Fibroblast of villous mesenchyme (primary cell): ENCODE measurements at regions not wholly inside any gene's neighbourhood (a gene's known extent, or its start where the extent isn't known, plus 50 kb on each side); places are given as distances from the start of the nearest gene placed in this dataset.

Experiments used
- DNase-seq: peaks from one replicate; pipeline ENCODE4 v3.0.0-alpha.2; 2010; ENCODE audit warnings: low read depth
- H3K4me3 ChIP-seq: 2 replicates; pipeline ENCODE4 v1.5.1; 2011; ENCODE audit warnings: low read depth, mild to moderate bottlenecking, low read length
- TF ChIP-seq, protein P1 (sequence below): IDR thresholded peaks from 2 replicates; pipeline ENCODE4 v1.5.1; 2012; ENCODE audit warnings: low read depth, mild to moderate bottlenecking, low read length; ENCODE audit not compliant: insufficient read depth

DNA sequence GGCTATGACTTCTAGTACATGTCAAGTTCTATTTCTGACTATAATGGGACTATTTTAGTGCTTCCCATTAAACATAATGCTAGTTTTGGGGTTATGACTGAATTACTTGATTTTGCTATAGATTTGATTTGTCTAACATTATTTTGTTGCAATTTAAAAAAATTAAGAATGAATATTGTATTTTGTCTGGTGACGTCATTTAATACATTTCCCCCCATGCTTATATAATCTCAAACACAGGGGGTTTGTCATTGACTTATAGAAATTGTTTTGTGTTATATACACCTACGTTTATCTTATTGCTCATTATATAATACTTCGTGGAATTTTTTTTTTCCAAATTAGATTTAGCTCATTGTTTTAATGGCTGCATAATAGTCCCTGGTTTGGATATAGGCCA lies 270.3 kb upstream of the VLDLR start:
- TF ChIP-seq, protein P1, sequence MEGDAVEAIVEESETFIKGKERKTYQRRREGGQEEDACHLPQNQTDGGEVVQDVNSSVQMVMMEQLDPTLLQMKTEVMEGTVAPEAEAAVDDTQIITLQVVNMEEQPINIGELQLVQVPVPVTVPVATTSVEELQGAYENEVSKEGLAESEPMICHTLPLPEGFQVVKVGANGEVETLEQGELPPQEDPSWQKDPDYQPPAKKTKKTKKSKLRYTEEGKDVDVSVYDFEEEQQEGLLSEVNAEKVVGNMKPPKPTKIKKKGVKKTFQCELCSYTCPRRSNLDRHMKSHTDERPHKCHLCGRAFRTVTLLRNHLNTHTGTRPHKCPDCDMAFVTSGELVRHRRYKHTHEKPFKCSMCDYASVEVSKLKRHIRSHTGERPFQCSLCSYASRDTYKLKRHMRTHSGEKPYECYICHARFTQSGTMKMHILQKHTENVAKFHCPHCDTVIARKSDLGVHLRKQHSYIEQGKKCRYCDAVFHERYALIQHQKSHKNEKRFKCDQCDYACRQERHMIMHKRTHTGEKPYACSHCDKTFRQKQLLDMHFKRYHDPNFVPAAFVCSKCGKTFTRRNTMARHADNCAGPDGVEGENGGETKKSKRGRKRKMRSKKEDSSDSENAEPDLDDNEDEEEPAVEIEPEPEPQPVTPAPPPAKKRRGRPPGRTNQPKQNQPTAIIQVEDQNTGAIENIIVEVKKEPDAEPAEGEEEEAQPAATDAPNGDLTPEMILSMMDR: no peak

DNA sequence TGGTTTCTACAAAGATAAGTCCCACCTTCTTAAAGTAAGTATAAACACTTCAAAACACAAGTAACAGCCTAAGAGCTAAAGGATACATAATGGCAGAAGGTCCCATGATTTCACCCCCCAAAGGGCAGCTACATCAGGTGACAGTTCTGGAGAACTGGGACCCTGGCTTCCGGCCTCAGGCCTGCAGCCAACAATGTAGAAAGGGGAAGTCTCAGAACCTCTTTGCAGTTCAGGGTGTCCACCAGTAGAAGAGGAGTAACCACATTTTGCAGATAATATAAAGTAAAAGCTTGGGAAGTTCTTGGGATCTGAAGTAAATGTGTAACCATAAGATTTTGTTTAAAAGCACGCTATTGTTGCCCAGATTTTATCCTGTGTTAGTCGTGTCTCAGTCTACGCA lies 267.4 kb upstream of the VLDLR start:
- TF ChIP-seq, protein P1: no peak
- no peak overlapping the region for H3K4me3 ChIP-seq
- DNase-seq: no peak

More for the DNA sequence above, 270.3 kb upstream of the VLDLR start:
- H3K4me3 ChIP-seq: no peak overlapping the region
- DNase-seq: no peak

DNA sequence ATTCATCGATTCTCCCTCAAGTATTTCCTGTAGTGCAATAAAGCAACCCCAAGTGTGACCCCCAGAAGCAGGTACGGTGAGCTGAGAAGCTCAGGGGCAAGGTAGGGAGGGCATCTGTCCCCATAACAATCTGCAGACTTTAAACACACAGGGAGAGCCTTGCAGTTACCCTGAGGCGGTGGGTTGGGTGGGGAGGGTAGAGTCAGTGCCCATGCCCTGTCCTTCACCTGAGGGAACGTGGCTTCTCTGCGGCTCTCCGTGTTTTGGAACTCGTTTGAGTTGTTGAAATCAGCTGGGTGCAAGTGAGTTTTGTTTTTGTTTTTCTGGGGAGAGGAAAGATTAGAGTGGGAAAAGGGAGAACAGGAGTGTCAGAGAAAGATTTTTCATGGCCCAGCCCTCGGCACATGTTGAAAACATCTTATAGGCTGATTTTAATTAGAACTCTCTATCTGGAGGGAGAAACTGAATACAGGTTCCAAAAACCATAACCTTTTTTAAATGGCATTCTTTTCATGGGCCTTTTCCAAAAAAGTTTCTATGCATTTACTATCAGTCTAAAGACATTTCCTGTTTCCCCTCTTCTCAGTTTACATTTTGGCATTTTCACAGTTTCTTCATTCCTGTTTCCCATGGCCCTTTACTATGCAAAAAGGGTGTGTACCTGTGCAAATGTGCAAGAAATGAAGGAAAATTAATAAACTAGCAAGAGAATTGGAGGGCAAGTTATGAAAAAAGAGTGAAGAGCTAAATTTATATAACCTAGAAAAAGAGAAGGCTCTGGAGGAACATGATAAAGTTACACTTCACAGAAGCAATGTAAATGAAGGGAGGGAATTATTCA lies 266.5 kb upstream of the VLDLR start:
- no peak for DNase-seq
- TF ChIP-seq, protein P1: no peak
- H3K4me3 ChIP-seq: no peak overlapping the region

DNA sequence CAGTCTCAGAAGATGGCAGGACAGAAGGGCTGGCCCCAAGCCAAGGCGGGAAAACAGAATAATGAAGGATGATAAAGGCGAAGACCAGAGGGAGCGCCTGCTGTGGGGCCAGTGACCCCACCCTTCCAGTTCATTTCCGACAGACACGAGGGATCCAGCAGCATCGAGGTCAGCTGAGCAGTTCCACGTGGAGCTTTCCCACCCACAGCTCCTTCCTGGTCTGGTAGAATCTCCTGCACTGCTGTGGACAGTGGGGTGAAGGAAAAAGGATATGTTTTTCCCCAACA lies 265.9 kb upstream of the VLDLR start:
- TF ChIP-seq, protein P1: no peak
- H3K4me3 ChIP-seq: no peak overlapping the region
- no peak for DNase-seq

DNA sequence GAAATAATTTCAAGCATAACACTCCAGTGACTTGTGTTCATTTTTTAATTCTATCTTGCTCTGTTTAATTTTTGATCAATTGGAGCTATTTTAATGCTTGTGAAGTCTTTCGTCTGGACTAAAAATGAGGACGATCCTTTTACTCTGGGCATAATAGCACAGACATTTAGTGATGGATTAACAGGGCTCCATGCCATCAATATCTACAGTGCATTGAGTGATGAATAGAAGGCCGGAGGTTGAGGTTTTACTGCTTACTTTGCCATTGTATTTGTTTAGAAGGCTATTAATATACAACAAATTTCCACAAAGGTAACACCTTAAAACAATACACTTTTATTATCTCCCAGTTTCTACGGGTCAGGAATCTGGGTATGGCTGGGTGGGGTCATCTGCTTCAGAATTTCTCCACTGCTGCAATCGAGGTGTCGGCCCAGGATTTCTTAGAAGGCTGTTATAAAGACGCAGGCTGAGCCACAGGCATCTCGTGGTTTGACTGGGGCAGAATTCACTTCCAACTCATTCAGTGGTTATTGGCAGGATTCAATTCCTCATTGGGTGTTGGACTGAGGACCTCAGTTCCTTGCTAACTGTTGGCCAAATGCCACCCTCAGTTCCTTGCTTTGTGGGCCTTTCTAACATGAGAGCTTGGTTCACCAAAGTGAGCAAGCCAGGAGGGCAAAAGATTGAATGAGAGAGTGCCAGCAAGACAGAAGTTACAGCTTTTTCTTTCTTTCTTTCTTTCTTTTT lies 265.4 kb upstream of the VLDLR start:
- no peak for DNase-seq
- no peak overlapping the region for H3K4me3 ChIP-seq
- TF ChIP-seq, protein P1: no peak

DNA sequence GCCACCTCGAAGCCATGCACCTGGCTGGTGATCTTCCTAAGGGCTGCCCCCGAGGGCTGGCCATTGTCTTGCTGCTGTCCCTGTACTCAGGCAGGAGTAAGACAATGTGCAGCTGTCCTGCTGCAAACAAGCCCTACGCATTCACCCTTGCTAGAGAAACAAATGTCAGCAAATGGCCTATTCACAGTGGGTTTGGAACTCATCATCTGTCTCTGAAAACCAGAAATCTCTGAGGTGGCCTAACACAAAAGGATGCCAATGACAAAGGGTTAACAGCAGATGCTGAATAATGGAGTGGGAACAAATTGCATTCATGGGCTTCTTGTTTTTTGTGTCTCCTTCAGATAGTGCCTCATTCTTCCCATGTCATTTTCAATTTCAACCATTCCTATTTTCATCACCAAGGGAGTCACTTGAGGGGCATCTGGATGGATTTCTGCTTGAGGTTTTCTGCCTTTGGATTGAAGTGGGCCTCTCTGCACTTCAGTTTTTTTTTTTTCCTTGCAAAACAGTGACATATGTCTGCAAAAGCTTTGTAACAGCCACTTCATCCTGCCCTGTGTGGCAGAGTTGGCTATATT lies 261.6 kb upstream of the VLDLR start:
- DNase-seq: no peak

More for the DNA sequence above, 261.6 kb upstream of the VLDLR start:
- TF ChIP-seq, protein P1: no peak
- no peak overlapping the region for H3K4me3 ChIP-seq
